Suppressor macrophage treated with lipopolysaccharide for 4 hours (primary cell): ENCODE measurements at regions not wholly inside any gene's neighbourhood (a gene's known extent, or its start where the extent isn't known, plus 50 kb on each side); places are given as distances from the start of the nearest gene placed in this dataset.

Experiments
- DNase-seq: peaks from one replicate; pipeline ENCODE4 v3.0.0-alpha.2; 2020

GRCh38 chr6:89028774-89029173 is 51.8 kb upstream of the PNRC1 start:
- no peak for DNase-seq

- peak; percentile 47 for DNase-seq
Measured at GRCh38 chr6:89027756-89028155, 52.8 kb upstream of the PNRC1 start.

GRCh38 chr6:89026151-89026550 is 54.4 kb upstream of the PNRC1 start:
- DNase-seq: no peak

- no peak for DNase-seq
Measured at GRCh38 chr6:89025633-89026032, 54.9 kb upstream of the PNRC1 start.

- no peak for DNase-seq
Measured at GRCh38 chr6:89024456-89024855, 56.1 kb upstream of the PNRC1 start.

- no peak for DNase-seq
Measured at GRCh38 chr6:89023591-89024441, 56.7 kb upstream of the PNRC1 start.

GRCh38 chr6:89022798-89023197 is 57.8 kb upstream of the PNRC1 start:
- DNase-seq: peak; percentile 26

GRCh38 chr6:89021629-89022028 is 58.2 kb upstream of the RNGTT start:
- no peak for DNase-seq

GRCh38 chr6:89015971-89016370 is 52.6 kb upstream of the RNGTT start:
- DNase-seq: no peak

- DNase-seq: no peak
Measured at GRCh38 chr6:89013438-89013837, 50.0 kb upstream of the RNGTT start.
